ENCODE measurements at regions not wholly inside any gene's neighbourhood (a gene's known extent, or its start where the extent isn't known, plus 50 kb on each side); places are given as distances from the start of the nearest gene placed in this dataset.

DNA sequence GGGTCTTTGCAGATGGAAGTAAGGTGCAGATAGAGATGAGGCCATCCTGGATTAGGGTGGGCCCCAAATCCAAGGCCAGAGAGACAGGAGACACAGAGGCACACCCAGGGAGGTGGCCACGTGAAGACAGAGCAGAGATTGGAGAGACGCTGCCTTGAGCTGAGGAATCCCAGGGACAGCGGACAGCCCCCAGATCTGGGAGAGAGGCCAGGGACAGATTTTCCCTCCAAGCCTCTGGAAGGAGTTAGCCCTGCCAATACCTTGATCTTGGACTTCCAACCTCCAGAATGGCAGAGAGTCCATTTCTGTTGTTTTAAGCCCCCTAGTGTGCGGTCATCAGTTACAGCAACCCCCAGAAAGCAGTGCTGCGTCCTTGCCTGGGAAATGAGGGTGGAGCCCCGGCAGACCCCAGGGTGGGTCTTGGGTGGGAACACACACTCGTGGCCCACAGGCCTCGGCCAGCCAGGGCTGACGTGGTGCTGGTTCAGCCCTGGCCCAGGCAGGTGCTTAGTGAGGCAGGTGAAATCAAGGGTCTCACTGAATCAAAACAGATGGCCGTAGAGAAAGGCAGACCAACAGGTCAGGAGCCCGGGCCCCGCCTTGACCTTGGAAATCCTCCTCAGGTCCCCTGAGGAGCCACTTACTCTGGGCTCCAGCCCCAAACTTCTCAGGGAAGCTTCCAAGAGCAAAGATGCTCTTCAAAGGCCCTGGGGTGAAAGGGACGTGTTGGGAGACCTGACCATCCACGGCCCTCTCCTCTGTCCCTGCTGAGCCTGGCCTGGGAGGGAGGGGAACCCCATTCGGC is 169.3 kb downstream of the RBFOX3 start:
- DNase-seq: no peak

DNA sequence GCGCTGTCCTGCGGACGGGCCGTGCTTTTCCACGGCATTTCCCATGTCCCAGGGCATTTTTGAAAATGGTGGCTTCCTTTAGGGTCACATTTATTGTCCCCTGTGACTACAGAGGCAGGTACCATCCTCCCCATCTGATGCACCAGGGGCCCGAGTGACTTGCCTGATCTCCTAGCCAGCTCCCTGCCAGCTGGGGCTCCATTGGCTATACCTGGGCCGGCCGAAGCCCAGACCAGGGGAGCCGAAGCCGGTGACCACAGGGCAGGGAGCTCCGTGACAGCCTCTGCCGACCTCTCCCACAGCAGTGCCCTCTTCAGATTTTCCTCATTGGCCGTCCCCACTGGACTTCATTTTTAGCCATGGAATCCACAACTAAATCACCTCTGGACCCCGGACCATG is 170.6 kb downstream of the RBFOX3 start:
- DNase-seq: no peak

- no peak for DNase-seq
These were observed 171.4 kb downstream of the RBFOX3 start for GRCh38 chr17:79439493-79439892.

DNA sequence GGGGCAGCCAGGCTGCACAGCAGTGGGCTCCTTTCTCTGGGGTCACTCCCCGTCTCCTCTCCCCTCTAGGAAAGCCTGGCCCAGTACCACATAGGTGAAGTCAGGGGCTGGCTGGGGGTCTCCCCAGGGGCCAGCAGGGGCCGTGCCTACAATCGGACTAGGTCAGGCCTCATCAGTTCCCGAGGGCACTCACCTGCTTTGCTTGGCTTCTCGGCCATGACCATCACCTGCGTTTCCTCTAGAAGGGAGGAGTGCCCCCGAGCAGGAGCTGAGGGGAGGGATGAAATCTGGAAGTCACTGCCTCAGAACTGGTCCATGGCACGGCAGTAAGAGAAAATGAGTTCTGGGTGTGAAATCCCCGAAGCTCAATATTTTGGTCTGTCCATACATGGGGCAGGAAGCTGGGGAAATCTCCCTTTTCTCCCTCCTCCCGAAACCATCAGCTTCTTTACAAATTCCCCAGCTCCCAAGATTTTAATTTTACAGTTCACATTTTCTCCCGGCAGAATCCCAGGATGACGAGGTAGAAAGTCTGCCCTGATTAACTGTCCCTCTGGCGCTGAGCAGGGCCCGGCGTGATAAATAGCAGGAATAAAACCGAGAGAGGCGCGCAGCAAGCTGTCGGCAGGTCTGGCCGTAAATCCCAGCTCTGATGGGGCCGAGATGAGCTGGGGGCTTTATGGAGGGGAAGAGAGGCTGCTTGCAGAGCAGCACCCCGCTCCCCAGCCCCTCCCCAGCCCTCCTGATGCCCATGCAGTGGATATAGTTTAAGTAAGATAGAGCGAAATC is 172.1 kb downstream of the RBFOX3 start:
- DNase-seq: no peak

GRCh38 chr17:79438058-79438457 is 172.8 kb downstream of the RBFOX3 start:
- DNase-seq: no peak

DNA sequence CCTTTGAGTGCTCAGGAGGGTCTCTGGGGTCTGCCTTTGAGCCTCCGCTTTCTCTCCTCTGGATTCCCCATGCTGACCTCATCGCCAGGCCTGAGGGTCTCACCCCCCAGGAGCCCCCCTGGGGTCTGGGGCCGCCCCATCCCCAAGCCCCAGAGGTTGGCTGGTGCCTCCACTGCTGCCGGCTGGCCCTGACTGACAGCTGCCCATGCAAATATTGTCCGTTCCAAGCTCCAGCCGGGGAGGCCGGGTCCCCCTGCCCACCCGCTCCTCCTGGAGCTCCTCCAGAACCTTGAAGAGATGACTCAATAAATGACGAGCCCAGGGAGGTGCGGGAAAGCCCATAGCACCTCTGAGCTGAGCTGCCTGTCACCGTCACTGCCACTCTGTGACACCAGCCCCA is 173.8 kb downstream of the RBFOX3 start:
- no peak for DNase-seq

- no peak for DNase-seq
These were observed 174.9 kb downstream of the RBFOX3 start for GRCh38 chr17:79435962-79436361.

DNA sequence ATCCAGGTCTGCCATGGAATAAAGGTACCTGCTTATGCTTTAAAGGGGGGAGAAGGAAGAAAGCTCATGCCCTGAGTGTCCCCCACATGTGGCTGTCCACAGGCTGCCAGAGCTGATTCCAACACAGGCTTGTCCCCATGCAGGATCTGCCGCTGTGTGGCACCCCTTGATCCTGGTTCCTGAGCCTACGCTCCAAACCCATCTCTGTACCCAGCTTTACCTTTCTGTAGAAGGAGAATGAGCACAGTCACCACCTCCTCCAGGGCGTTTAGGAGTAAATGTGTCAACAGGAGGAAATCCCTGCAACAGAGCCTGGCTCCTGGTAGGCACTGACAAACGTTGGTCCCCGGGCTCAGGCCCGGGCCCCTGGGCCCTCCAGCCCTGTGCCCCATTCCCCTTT is 175.6 kb downstream of the RBFOX3 start:
- no peak for DNase-seq

DNA sequence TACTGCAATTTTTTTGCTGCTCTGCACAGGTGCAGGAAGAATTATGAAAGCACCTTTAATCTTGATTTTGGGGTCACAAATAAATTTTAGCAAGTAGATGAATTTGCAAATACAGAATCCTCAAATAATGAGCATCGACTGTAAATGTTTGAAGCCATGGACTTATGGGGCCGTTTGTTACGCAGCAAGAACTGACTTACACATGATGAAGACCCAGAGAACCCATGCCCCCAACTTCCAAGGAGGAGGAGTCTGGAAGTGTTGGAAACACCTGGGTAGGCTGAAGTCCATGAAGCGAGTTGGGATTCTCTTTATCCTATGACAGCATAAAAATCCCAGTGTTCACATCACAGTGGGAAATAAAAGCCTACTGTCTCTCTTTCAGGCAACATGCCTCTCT is 176.6 kb downstream of the RBFOX3 start:
- DNase-seq: no peak

- no peak for DNase-seq
These were observed 177.5 kb downstream of the RBFOX3 start for GRCh38 chr17:79433379-79433778.

GRCh38 chr17:79431175-79431574 is 179.7 kb downstream of the RBFOX3 start:
- no peak for DNase-seq

- no peak for DNase-seq
These were observed 180.9 kb downstream of the RBFOX3 start for GRCh38 chr17:79429864-79430494.

DNA sequence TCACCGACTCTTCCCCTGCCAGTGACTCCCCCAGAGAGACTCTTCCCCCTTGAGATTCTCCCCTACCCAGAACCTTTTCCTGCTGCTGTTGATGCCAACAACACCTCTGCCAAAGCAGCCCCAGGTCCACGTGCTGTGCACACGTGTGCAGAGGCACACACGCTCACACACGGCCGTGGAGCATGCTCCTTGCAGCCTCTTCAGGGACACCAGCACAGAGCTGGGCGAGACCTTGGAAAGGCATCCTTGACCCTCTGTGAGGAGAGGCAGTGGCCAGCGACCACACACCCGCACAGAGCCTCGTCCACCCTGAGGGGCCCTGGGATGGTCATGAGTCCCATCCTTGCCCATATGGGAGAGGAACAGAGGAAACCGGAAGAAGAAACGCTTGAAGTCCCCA is 181.9 kb downstream of the RBFOX3 start:
- no peak for DNase-seq

- DNase-seq: no peak
These were observed 183.0 kb downstream of the RBFOX3 start for GRCh38 chr17:79427621-79428539.

- DNase-seq: no peak
These were observed 185.2 kb downstream of the RBFOX3 start for GRCh38 chr17:79425686-79426085.

GRCh38 chr17:79424471-79425185 is 186.2 kb downstream of the RBFOX3 start:
- no peak for DNase-seq

DNA sequence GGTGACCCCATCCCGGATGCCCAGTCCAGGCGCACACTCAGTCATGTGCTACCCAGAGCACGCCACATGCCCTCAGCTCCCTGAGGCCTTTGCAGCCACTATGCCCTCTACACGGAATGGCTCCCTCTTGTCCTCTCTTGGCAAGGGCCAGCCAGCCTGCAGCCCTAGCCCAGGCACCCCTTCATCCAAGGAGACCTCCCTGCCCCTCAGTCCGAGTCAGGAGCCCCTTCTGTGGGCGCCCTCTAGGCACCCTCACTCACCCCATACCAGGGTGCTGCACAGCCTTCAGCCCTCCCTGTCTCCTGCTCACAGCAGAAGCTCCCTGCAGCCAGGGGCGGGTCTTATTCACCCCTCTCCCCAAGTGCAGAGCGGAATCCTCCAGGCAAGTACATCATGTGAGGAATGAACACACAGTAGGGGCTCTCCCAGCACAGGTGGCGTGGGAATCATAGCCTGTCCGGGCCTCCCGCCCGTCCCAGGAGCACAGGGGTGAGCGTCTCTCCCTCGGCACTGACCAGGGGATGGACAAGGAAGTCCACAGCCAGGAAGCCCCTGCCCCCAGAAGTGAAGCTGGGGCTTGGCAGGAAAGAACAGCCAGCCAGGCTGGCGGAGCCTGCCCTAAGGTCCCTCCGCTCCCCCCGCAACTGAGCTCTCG is 186.9 kb downstream of the RBFOX3 start:
- no peak for DNase-seq

- DNase-seq: no peak
These were observed 188.6 kb downstream of the RBFOX3 start for GRCh38 chr17:79422236-79422635.

GRCh38 chr17:79420318-79421243 is 190.3 kb downstream of the RBFOX3 start:
- DNase-seq: peak; percentile 26

DNA sequence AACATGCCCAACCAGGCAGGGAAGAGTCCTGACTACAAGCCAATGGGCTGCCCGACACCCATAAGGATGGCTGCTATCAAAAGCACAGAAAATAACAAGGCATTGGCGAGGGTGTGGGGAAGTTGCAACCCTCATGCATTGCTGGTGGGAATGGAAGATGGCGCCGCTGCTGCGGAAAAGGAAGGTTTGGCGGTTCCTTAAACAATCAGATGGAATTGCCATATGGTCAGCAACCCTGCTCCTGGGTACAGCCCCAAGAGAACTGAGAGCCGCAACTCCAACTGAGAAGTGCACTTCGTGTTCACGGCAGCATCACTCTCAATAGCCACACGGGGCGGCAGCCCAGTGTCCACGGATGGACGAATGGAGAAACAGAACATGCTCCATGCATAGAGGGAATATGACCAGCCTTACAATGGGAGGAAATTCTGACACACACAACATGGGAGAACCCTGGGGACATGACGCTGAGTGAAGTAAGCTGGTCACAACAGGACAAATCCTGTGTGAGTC is 193.3 kb downstream of the RBFOX3 start:
- no peak for DNase-seq

Data from activated CD8-positive, alpha-beta memory T cell treated with anti-CD3 and anti-CD28 coated beads, Interleukin-2, amount 50 U/mL, for 4 hours (primary cell).